AG04450 (cell line): ENCODE measurements at regions not wholly inside any gene's neighbourhood (a gene's known extent, or its start where the extent isn't known, plus 50 kb on each side); places are given as distances from the start of the nearest gene placed in this dataset.

Experiments used
- CTCF ChIA-PET: fragments of 300-600, 350-600 bp; formaldehyde crosslinking; extraction: SDS; loops from one replicate; lab custom pipeline; 2022; ENCODE audit warnings: antibody characterized with exemption, inconsistent platforms; lab: Charles Lee
- POLR2A ChIA-PET: fragments of 350-600 bp; formaldehyde crosslinking; extraction: SDS; loops from one replicate; lab custom pipeline; 2021; ENCODE audit warnings: antibody characterized with exemption, inconsistent platforms; lab: Yijun Ruan, JAX
- DNase-seq: peaks from one replicate; pipeline ENCODE4 v3.0.0-alpha.2; 2011; ENCODE audit warnings: low read depth, low spot score
- H3K27ac ChIP-seq: one replicate; pipeline ENCODE4 v1.5.1; 2012; ENCODE audit warnings: low read depth, low read length, control low read depth
- H3K27me3 ChIP-seq: one replicate; pipeline ENCODE4 v1.6.0; 2012; ENCODE audit warnings: low read length; ENCODE audit not compliant: control insufficient read depth, insufficient read depth
- H3K4me3 ChIP-seq: 2 replicates; pipeline ENCODE4 v1.5.1; 2011; ENCODE audit warnings: mild to moderate bottlenecking, low read depth, low read length, control low read depth
- H3K9me3 ChIP-seq: 2 replicates; pipeline ENCODE4 v1.5.1; 2012; ENCODE audit warnings: low read length; ENCODE audit not compliant: control insufficient read depth, insufficient read depth
- TF ChIP-seq, protein P1 (sequence below): IDR thresholded peaks from 2 replicates; pipeline ENCODE4 v1.5.1; 2011; ENCODE audit warnings: low read depth, low read length, control low read depth, inconsistent platforms

DNA sequence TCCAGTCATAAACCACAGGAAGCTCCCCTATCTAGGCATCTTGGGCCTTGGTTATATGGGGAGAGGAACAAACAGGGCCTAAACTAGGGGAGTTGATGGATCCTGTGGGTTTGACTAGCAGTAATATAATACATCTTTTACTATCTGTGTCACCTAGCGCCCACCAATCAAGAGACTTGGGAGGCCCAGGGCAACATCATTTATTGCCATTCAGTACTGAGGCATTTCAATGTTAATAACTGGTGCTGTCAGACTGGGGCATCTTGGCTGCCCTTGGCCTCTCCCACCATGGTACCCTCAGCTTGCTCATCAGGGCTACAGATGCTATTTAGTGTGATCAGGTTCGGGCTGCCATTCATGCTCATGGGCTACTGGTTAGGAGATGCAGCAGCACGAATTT lies 320.7 kb downstream of the MYCN start:
- ChIA-PET CTCF (no interaction called here), POLR2A (no interaction called here)
- Histone ChIP-seq H3K4me3 (no peak overlapping the region), H3K27me3 (no peaks in the 10 kb centered on the region), H3K9me3 (peaks cover 28% of the 10 kb centered on the region; the same call in 1 of the 2 replicates), H3K27ac (no peak overlapping the region)
- TF ChIP-seq, protein P1, sequence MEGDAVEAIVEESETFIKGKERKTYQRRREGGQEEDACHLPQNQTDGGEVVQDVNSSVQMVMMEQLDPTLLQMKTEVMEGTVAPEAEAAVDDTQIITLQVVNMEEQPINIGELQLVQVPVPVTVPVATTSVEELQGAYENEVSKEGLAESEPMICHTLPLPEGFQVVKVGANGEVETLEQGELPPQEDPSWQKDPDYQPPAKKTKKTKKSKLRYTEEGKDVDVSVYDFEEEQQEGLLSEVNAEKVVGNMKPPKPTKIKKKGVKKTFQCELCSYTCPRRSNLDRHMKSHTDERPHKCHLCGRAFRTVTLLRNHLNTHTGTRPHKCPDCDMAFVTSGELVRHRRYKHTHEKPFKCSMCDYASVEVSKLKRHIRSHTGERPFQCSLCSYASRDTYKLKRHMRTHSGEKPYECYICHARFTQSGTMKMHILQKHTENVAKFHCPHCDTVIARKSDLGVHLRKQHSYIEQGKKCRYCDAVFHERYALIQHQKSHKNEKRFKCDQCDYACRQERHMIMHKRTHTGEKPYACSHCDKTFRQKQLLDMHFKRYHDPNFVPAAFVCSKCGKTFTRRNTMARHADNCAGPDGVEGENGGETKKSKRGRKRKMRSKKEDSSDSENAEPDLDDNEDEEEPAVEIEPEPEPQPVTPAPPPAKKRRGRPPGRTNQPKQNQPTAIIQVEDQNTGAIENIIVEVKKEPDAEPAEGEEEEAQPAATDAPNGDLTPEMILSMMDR, result no peak
- DNase-seq, result no peak

DNA sequence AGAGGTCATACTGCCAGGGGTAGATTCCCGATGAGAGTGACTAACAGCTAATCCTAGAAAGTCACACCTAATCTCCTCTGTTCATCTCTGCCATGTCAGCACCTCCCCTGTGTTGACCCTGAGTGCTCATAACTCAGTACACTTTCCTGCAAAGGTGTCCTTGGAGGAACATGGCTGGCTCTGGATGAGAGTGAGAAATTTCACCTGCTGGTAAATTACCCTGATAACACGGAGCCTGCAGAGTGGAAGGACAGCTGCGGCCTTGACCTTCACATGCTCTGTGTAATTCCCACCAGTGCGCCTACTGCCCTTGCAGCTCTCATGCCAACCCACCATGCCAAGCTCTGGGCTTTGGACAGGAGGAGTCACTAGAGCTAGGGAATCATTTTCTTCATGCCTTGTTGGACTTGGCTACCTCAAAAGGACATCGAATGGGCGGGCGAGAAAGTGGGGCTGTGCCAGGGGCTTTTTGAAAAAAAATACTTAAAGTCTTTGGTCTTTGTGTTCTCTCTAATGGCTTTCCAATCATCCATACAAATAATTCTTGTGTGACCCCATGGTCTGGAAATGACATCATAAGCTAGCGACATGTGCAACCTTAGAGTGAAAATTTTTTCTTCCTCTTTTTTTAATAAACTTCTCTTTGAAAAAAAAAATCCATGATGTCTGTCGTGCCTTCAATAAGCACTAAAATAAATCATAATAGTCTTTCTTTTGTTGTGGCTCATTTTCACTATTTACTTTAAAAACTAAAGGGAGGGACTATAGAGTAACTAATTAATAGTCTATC lies 319.9 kb downstream of the MYCN start:
- Histone ChIP-seq H3K9me3 (peaks cover 26% of the 10 kb centered on the region; the same call in 1 of the 2 replicates), H3K27me3 (no peaks in the 10 kb centered on the region), H3K27ac (no peak overlapping the region), H3K4me3 (no peak overlapping the region)
- CTCF ChIA-PET, result no interaction called here
- TF ChIP-seq, protein P1, result no peak
- POLR2A ChIA-PET, result no interaction called here
- DNase-seq, result no peak

DNA sequence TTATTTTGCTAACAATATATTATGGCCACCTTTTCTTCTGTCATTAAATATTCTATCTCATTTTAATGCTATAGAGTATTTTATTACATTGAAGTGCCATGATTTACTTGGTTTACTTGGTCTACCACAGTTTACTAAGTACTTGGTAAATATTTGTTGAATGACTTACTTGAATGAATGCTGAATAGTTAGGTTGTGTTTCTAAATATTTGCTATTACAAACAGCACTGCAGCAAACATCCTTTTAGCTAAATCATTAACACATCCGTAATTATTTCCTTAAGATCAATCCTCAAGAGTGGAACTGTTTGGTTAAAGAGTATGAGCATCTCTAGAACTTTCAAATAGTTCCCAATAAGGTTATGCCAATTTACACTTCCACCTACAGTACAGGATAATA lies 318.7 kb downstream of the MYCN start:
- DNase-seq, result no peak
- ChIA-PET CTCF (no interaction called here), POLR2A (no interaction called here)
- no peak overlapping the region for H3K27ac ChIP-seq
- TF ChIP-seq, protein P1, result no peak
- H3K4me3 ChIP-seq, result no peak overlapping the region
- H3K27me3 ChIP-seq, result no peaks in the 10 kb centered on the region
- H3K9me3 ChIP-seq, result peaks cover 27% of the 10 kb centered on the region; the same call in 1 of the 2 replicates

DNA sequence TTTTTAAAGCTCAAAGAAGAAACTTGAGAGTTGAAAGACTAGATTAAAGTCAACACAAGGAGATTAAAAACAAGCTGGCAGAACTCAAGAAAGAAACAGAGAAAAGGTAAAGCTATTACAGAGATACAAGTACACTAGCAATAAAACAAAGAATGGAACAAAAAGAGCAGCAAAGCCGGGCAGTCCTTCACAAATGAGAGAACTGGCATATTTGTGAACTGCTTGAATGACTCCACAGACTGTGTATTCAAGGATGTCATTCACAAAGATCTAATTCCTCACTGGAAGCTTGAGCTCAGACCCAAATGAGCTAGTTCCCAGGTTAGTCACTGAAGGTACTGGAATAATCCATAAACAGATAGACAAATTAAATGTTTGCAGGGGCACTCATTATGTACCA lies 318.0 kb downstream of the MYCN start:
- ChIA-PET POLR2A (no interaction called here), CTCF (no interaction called here)
- no peaks in the 10 kb centered on the region for H3K27me3 ChIP-seq
- TF ChIP-seq, protein P1, result no peak
- no peak overlapping the region for H3K27ac ChIP-seq
- no peak overlapping the region for H3K4me3 ChIP-seq
- peaks cover 29% of the 10 kb centered on the region; the same call in 1 of the 2 replicates for H3K9me3 ChIP-seq
- no peak for DNase-seq

DNA sequence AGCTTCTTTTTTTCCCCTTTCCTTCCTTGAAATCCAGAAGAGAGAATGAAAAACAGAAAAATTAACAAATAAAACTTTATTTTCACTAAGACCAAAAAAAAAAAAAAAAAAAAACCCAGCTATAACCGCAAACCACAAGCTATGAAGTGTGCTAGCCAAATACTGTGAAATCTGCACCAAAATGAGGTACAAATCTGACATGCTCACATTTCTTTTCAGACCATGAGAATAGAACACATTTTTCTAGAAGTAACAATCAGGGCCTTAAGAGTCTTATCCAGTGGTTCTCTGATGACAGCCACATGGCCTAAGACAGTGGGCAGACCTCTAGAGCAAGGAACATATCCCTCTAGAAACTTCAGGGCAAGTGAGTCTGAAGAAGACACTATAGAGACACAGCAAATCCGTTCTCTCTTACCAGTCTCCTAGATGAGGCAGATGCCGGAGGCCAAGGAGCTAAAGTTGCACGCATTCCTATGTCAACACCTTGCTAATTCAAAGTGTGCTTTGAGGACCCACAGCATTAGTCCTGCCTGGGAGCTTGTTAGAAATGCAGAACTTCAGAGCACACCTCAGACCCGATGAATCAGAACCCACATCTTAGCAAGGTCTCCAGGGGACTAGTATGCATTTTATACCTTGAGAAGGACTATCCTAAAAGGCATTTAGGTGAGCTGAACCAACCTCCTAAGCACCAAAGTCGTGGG lies 317.1 kb downstream of the MYCN start:
- no peak for DNase-seq
- Histone ChIP-seq H3K4me3 (no peak overlapping the region), H3K27me3 (no peaks in the 10 kb centered on the region), H3K27ac (no peak overlapping the region), H3K9me3 (peaks cover 35% of the 10 kb centered on the region)
- ChIA-PET POLR2A (no interaction called here), CTCF (no interaction called here)
- TF ChIP-seq, protein P1, result no peak
